ENCODE measurements at regions not wholly inside any gene's neighbourhood (a gene's known extent, or its start where the extent isn't known, plus 50 kb on each side); places are given as distances from the start of the nearest gene placed in this dataset.

GRCh38 chr1:55399346-55399745, 184.2 kb upstream of the USP24 start:
- Histone ChIP-seq H3K9ac (ENCODE audit: low read length) (no peak overlapping the region), H3K4me1 (ENCODE audit: control insufficient read depth, insufficient read depth, low read length) (no peaks in the 10 kb centered on the region), H3K4me3 (ENCODE audit: low read length) (no peak overlapping the region), H3K36me3 (ENCODE audit: control insufficient read depth, insufficient read depth, low read length) (no peaks in the 10 kb centered on the region), H3K27ac (ENCODE audit: low read depth, low read length) (no peak overlapping the region), H3K27me3 (ENCODE audit: control insufficient read depth, insufficient read depth, low read length) (no peaks in the 10 kb centered on the region)

- Histone ChIP-seq H3K4me1 (ENCODE audit: control insufficient read depth, insufficient read depth, low read length) (no peaks in the 10 kb centered on the region), H3K4me3 (ENCODE audit: low read length) (no peak overlapping the region), H3K9ac (ENCODE audit: low read length) (no peak overlapping the region), H3K27me3 (ENCODE audit: control insufficient read depth, insufficient read depth, low read length) (no peaks in the 10 kb centered on the region), H3K27ac (ENCODE audit: low read depth, low read length) (no peak overlapping the region), H3K36me3 (ENCODE audit: control insufficient read depth, insufficient read depth, low read length) (no peaks in the 10 kb centered on the region)
These were observed 181.3 kb upstream of the USP24 start for GRCh38 chr1:55396381-55396891.

- no peaks in the 10 kb centered on the region for H3K36me3 ChIP-seq (ENCODE audit: control insufficient read depth, insufficient read depth, low read length)
- H3K4me1 ChIP-seq (ENCODE audit: control insufficient read depth, insufficient read depth, low read length), result no peaks in the 10 kb centered on the region
- H3K4me3 ChIP-seq (ENCODE audit: low read length), result no peak overlapping the region
- H3K27ac ChIP-seq (ENCODE audit: low read depth, low read length), result no peak overlapping the region
- no peak overlapping the region for H3K9ac ChIP-seq (ENCODE audit: low read length)
- no peaks in the 10 kb centered on the region for H3K27me3 ChIP-seq (ENCODE audit: control insufficient read depth, insufficient read depth, low read length)
These were observed 173.8 kb upstream of the USP24 start for GRCh38 chr1:55388960-55389359.

- Histone ChIP-seq H3K4me1 (ENCODE audit: control insufficient read depth, insufficient read depth, low read length) (peaks cover 3% of the 10 kb centered on the region), H3K4me3 (ENCODE audit: low read length) (no peak overlapping the region), H3K27ac (ENCODE audit: low read depth, low read length) (no peak overlapping the region), H3K36me3 (ENCODE audit: control insufficient read depth, insufficient read depth, low read length) (no peaks in the 10 kb centered on the region), H3K27me3 (ENCODE audit: control insufficient read depth, insufficient read depth, low read length) (no peaks in the 10 kb centered on the region), H3K9ac (ENCODE audit: low read length) (no peak overlapping the region)
These were observed 172.0 kb upstream of the USP24 start for GRCh38 chr1:55387145-55387544.

GRCh38 chr1:55386456-55386855, 171.3 kb upstream of the USP24 start:
- H3K27ac ChIP-seq (ENCODE audit: low read depth, low read length), result no peak overlapping the region
- no peak overlapping the region for H3K9ac ChIP-seq (ENCODE audit: low read length)
- peaks cover 3% of the 10 kb centered on the region for H3K4me1 ChIP-seq (ENCODE audit: control insufficient read depth, insufficient read depth, low read length)
- no peaks in the 10 kb centered on the region for H3K36me3 ChIP-seq (ENCODE audit: control insufficient read depth, insufficient read depth, low read length)
- H3K4me3 ChIP-seq (ENCODE audit: low read length), result no peak overlapping the region
- H3K27me3 ChIP-seq (ENCODE audit: control insufficient read depth, insufficient read depth, low read length), result no peaks in the 10 kb centered on the region

- Histone ChIP-seq H3K27ac (ENCODE audit: low read depth, low read length) (no peak overlapping the region), H3K4me1 (ENCODE audit: control insufficient read depth, insufficient read depth, low read length) (peaks cover 3% of the 10 kb centered on the region), H3K9ac (ENCODE audit: low read length) (no peak overlapping the region), H3K36me3 (ENCODE audit: control insufficient read depth, insufficient read depth, low read length) (no peaks in the 10 kb centered on the region), H3K27me3 (ENCODE audit: control insufficient read depth, insufficient read depth, low read length) (no peaks in the 10 kb centered on the region), H3K4me3 (ENCODE audit: low read length) (no peak overlapping the region)
These were observed 170.3 kb upstream of the USP24 start for GRCh38 chr1:55385402-55386018.

- Histone ChIP-seq H3K4me1 (ENCODE audit: control insufficient read depth, insufficient read depth, low read length) (peaks cover 3% of the 10 kb centered on the region), H3K27me3 (ENCODE audit: control insufficient read depth, insufficient read depth, low read length) (no peaks in the 10 kb centered on the region), H3K9ac (ENCODE audit: low read length) (no peak overlapping the region), H3K27ac (ENCODE audit: low read depth, low read length) (no peak overlapping the region), H3K4me3 (ENCODE audit: low read length) (no peak overlapping the region), H3K36me3 (ENCODE audit: control insufficient read depth, insufficient read depth, low read length) (no peaks in the 10 kb centered on the region)
These were observed 169.5 kb upstream of the USP24 start for GRCh38 chr1:55384637-55385036.

- no peaks in the 10 kb centered on the region for H3K27me3 ChIP-seq (ENCODE audit: control insufficient read depth, insufficient read depth, low read length)
- H3K36me3 ChIP-seq (ENCODE audit: control insufficient read depth, insufficient read depth, low read length), result no peaks in the 10 kb centered on the region
- no peak overlapping the region for H3K4me3 ChIP-seq (ENCODE audit: low read length)
- no peak overlapping the region for H3K27ac ChIP-seq (ENCODE audit: low read depth, low read length)
- H3K4me1 ChIP-seq (ENCODE audit: control insufficient read depth, insufficient read depth, low read length), result peaks cover 3% of the 10 kb centered on the region
- no peak overlapping the region for H3K9ac ChIP-seq (ENCODE audit: low read length)
These were observed 167.7 kb upstream of the USP24 start for GRCh38 chr1:55382806-55383305.

GRCh38 chr1:55381983-55382382, 166.8 kb upstream of the USP24 start:
- Histone ChIP-seq H3K4me3 (ENCODE audit: low read length) (no peak overlapping the region), H3K27me3 (ENCODE audit: control insufficient read depth, insufficient read depth, low read length) (no peaks in the 10 kb centered on the region), H3K9ac (ENCODE audit: low read length) (no peak overlapping the region), H3K27ac (ENCODE audit: low read depth, low read length) (no peak overlapping the region), H3K36me3 (ENCODE audit: control insufficient read depth, insufficient read depth, low read length) (no peaks in the 10 kb centered on the region), H3K4me1 (ENCODE audit: control insufficient read depth, insufficient read depth, low read length) (peaks cover 3% of the 10 kb centered on the region)

- Histone ChIP-seq H3K4me1 (ENCODE audit: control insufficient read depth, insufficient read depth, low read length) (peaks cover 3% of the 10 kb centered on the region), H3K9ac (ENCODE audit: low read length) (no peak overlapping the region), H3K36me3 (ENCODE audit: control insufficient read depth, insufficient read depth, low read length) (no peaks in the 10 kb centered on the region), H3K27ac (ENCODE audit: low read depth, low read length) (no peak overlapping the region), H3K27me3 (ENCODE audit: control insufficient read depth, insufficient read depth, low read length) (no peaks in the 10 kb centered on the region), H3K4me3 (ENCODE audit: low read length) (no peak overlapping the region)
These were observed 166.3 kb upstream of the USP24 start for GRCh38 chr1:55381491-55381890.

- H3K27ac ChIP-seq (ENCODE audit: low read depth, low read length), result no peak overlapping the region
- H3K4me1 ChIP-seq (ENCODE audit: control insufficient read depth, insufficient read depth, low read length), result peaks cover 3% of the 10 kb centered on the region
- H3K9ac ChIP-seq (ENCODE audit: low read length), result no peak overlapping the region
- H3K4me3 ChIP-seq (ENCODE audit: low read length), result no peak overlapping the region
- no peaks in the 10 kb centered on the region for H3K36me3 ChIP-seq (ENCODE audit: control insufficient read depth, insufficient read depth, low read length)
- no peaks in the 10 kb centered on the region for H3K27me3 ChIP-seq (ENCODE audit: control insufficient read depth, insufficient read depth, low read length)
These were observed 165.3 kb upstream of the USP24 start for GRCh38 chr1:55380355-55380970.

- no peak overlapping the region for H3K4me3 ChIP-seq (ENCODE audit: low read length)
- H3K36me3 ChIP-seq (ENCODE audit: control insufficient read depth, insufficient read depth, low read length), result no peaks in the 10 kb centered on the region
- no peaks in the 10 kb centered on the region for H3K27me3 ChIP-seq (ENCODE audit: control insufficient read depth, insufficient read depth, low read length)
- H3K4me1 ChIP-seq (ENCODE audit: control insufficient read depth, insufficient read depth, low read length), result peaks cover 3% of the 10 kb centered on the region
- H3K27ac ChIP-seq (ENCODE audit: low read depth, low read length), result no peak overlapping the region
- H3K9ac ChIP-seq (ENCODE audit: low read length), result no peak overlapping the region
These were observed 163.4 kb upstream of the USP24 start for GRCh38 chr1:55378582-55378981.

- Histone ChIP-seq H3K4me3 (ENCODE audit: low read length) (no peak overlapping the region), H3K4me1 (ENCODE audit: control insufficient read depth, insufficient read depth, low read length) (no peaks in the 10 kb centered on the region), H3K27ac (ENCODE audit: low read depth, low read length) (no peak overlapping the region), H3K36me3 (ENCODE audit: control insufficient read depth, insufficient read depth, low read length) (no peaks in the 10 kb centered on the region), H3K9ac (ENCODE audit: low read length) (no peak overlapping the region), H3K27me3 (ENCODE audit: control insufficient read depth, insufficient read depth, low read length) (no peaks in the 10 kb centered on the region)
These were observed 161.7 kb upstream of the USP24 start for GRCh38 chr1:55376897-55377296.

Measured in rectal smooth muscle tissue (tissue), 1 donor.